MM.1S (cell line): ENCODE measurements at regions not wholly inside any gene's neighbourhood (a gene's known extent, or its start where the extent isn't known, plus 50 kb on each side); places are given as distances from the start of the nearest gene placed in this dataset.

ENCODE experiments used
- DNase-seq: peaks from one replicate; pipeline ENCODE4 v3.0.0-alpha.2; 2015
- H2AFZ ChIP-seq: fragments of 300-600 bp; sonication (generic); 2 replicates; pipeline ENCODE4 v1.6.0; 2016; ENCODE audit warnings: antibody characterized with exemption, low read length
- H3F3A ChIP-seq: fragments of 300-600 bp; sonication (generic); 2 replicates; pipeline ENCODE4 v1.6.1; 2016; ENCODE audit warnings: mild to moderate bottlenecking, antibody characterized with exemption, low read length, moderate library complexity, mixed read lengths; ENCODE audit not compliant: insufficient read depth
- H3K27ac ChIP-seq: fragments of 300-600 bp; sonication (generic); 2 replicates; pipeline ENCODE4 v1.5.1; 2016; ENCODE audit warnings: mild to moderate bottlenecking, low read length
- H3K27me3 ChIP-seq: fragments of 300-600 bp; sonication (generic); replicated peaks from 2 replicates; pipeline ENCODE4 v1.6.0; 2016; ENCODE audit warnings: low read length; ENCODE audit not compliant: insufficient read depth
- H3K36me3 ChIP-seq: fragments of 300-600 bp; sonication (generic); replicated peaks from 2 replicates; pipeline ENCODE4 v1.6.1; 2016; ENCODE audit warnings: mild to moderate bottlenecking, low read length, mixed read lengths; ENCODE audit not compliant: insufficient read depth
- H3K4me1 ChIP-seq: fragments of 300-600 bp; sonication (generic); 2 replicates; pipeline ENCODE4 v1.6.1; 2016; ENCODE audit warnings: low read length, mixed read lengths
- H3K4me2 ChIP-seq: fragments of 300-600 bp; sonication (generic); 2 replicates; pipeline ENCODE4 v1.6.0; 2016; ENCODE audit warnings: low read depth, low read length
- H3K4me3 ChIP-seq: fragments of 300-600 bp; sonication (generic); 2 replicates; pipeline ENCODE4 v1.5.1; 2016; ENCODE audit warnings: low read length, mixed read lengths
- H3K79me2 ChIP-seq: fragments of 300-600 bp; sonication (generic); 2 replicates; pipeline ENCODE4 v1.6.1; 2016; ENCODE audit warnings: mixed run types, low read length, mixed read lengths
- H3K9ac ChIP-seq: fragments of 300-600 bp; sonication (generic); 2 replicates; pipeline ENCODE4 v1.6.1; 2016; ENCODE audit warnings: low read length, mixed read lengths
- H3K9me2 ChIP-seq: fragments of 300-600 bp; sonication (generic); replicated peaks from 2 replicates; pipeline ENCODE4 v1.6.1; 2016; ENCODE audit warnings: mild to moderate bottlenecking, low read length, mixed read lengths; ENCODE audit not compliant: insufficient read depth
- H3K9me3 ChIP-seq: fragments of 300-600 bp; sonication (generic); replicated peaks from 2 replicates; pipeline ENCODE4 v1.6.1; 2016; ENCODE audit warnings: mild to moderate bottlenecking, low read length, mixed read lengths; ENCODE audit not compliant: insufficient read depth
- H4K20me1 ChIP-seq: fragments of 300-600 bp; sonication (generic); 2 replicates; pipeline ENCODE4 v1.6.1; 2016; ENCODE audit warnings: mild to moderate bottlenecking, low read length, moderate library complexity, mixed read lengths; ENCODE audit not compliant: insufficient read depth
- CTCF ChIP-seq: fragments of 300-600 bp; sonication (generic); IDR thresholded peaks from 2 replicates; pipeline ENCODE4 v1.5.1; 2016; ENCODE audit warnings: antibody characterized with exemption, low read length, mixed read lengths
- EZH2 ChIP-seq: fragments of 300-600 bp; sonication (generic); optimal IDR thresholded peaks from 2 replicates; pipeline ENCODE3; 2017; ENCODE audit warnings: low read depth, mild to moderate bottlenecking, antibody characterized with exemption, low read length, mixed read lengths
- EZH2phosphoT487 ChIP-seq: fragments of 300-600 bp; sonication (generic); IDR thresholded peaks from 2 replicates; pipeline ENCODE4 v1.6.1; 2018; ENCODE audit warnings: antibody characterized with exemption, low read length

GRCh38 chr12:125455556-125455955, 390.3 kb downstream of the AACS start:
- no peak overlapping the region for H3K9ac ChIP-seq
- DNase-seq, result no peak
- TF ChIP-seq EZH2phosphoT487 (no peak), CTCF (no peak), EZH2 (no peak)
- no peaks in the 10 kb centered on the region for H3K79me2 ChIP-seq
- no peaks in the 10 kb centered on the region for H3K4me1 ChIP-seq
- H3K36me3 ChIP-seq, result no peaks in the 10 kb centered on the region
- no peak overlapping the region for H3K4me3 ChIP-seq
- no peaks in the 10 kb centered on the region for H4K20me1 ChIP-seq
- H3K9me2 ChIP-seq, result no peaks in the 10 kb centered on the region
- no peaks in the 10 kb centered on the region for H3K27me3 ChIP-seq
- H3K27ac ChIP-seq, result no peak overlapping the region
- no peaks in the 10 kb centered on the region for H3K9me3 ChIP-seq
- H3F3A ChIP-seq, result no peaks in the 10 kb centered on the region
- H3K4me2 ChIP-seq, result no peak overlapping the region
- H2AFZ ChIP-seq, result no peak overlapping the region

GRCh38 chr12:125458552-125459268, 393.5 kb downstream of the AACS start:
- Histone ChIP-seq H3K4me3 (no peak overlapping the region), H3K4me1 (no peaks in the 10 kb centered on the region), H4K20me1 (no peaks in the 10 kb centered on the region), H3K27ac (no peak overlapping the region), H3K79me2 (no peaks in the 10 kb centered on the region), H3K9me3 (no peaks in the 10 kb centered on the region), H3K36me3 (no peaks in the 10 kb centered on the region), H3K9me2 (no peaks in the 10 kb centered on the region), H3K27me3 (no peaks in the 10 kb centered on the region), H2AFZ (no peak overlapping the region), H3K4me2 (no peak overlapping the region), H3F3A (no peaks in the 10 kb centered on the region), H3K9ac (no peak overlapping the region)
- no peak for TF ChIP-seq EZH2
- TF ChIP-seq EZH2phosphoT487, result no peak
- TF ChIP-seq CTCF, result no peak
- no peak for DNase-seq

GRCh38 chr12:125461831-125462230, 396.6 kb downstream of the AACS start:
- H3F3A ChIP-seq, result no peaks in the 10 kb centered on the region
- no peaks in the 10 kb centered on the region for H3K9me2 ChIP-seq
- no peak for TF ChIP-seq EZH2
- no peak for TF ChIP-seq EZH2phosphoT487
- TF ChIP-seq CTCF, result no peak
- no peak overlapping the region for H3K9ac ChIP-seq
- no peaks in the 10 kb centered on the region for H3K9me3 ChIP-seq
- no peak overlapping the region for H3K27ac ChIP-seq
- H4K20me1 ChIP-seq, result no peaks in the 10 kb centered on the region
- no peak for DNase-seq
- H3K27me3 ChIP-seq, result no peaks in the 10 kb centered on the region
- H3K4me1 ChIP-seq, result no peaks in the 10 kb centered on the region
- no peak overlapping the region for H3K4me2 ChIP-seq
- H2AFZ ChIP-seq, result no peak overlapping the region
- no peaks in the 10 kb centered on the region for H3K79me2 ChIP-seq
- H3K4me3 ChIP-seq, result no peak overlapping the region
- no peaks in the 10 kb centered on the region for H3K36me3 ChIP-seq
